ENCODE measurements at regions not wholly inside any gene's neighbourhood (a gene's known extent, or its start where the extent isn't known, plus 50 kb on each side); places are given as distances from the start of the nearest gene placed in this dataset.
"Not testable (repeated sequence)": the region's sequence is repeated elsewhere in the genome, so short reads cannot be mapped to it uniquely, and the experiment has no call there.

GRCh38 chr15:77836906-77837648 is 204.4 kb upstream of the LINGO1 start:
- Mint-ChIP-seq H3K36me3 (no peaks in the 10 kb centered on the region), H3K27ac (no peak overlapping the region), H3K4me3 (no peak overlapping the region), H3K4me1 (no peaks in the 10 kb centered on the region), H3K27me3 (peaks cover 59% of the 10 kb centered on the region), H3K9me3 (no peaks in the 10 kb centered on the region)
- no peak for ATAC-seq

GRCh38 chr15:77836121-77836692 is 203.5 kb upstream of the LINGO1 start:
- no peaks in the 10 kb centered on the region for H3K4me1 Mint-ChIP-seq
- peaks cover 67% of the 10 kb centered on the region for H3K27me3 Mint-ChIP-seq
- no peaks in the 10 kb centered on the region for H3K36me3 Mint-ChIP-seq
- no peaks in the 10 kb centered on the region for H3K9me3 Mint-ChIP-seq
- no peak overlapping the region for H3K4me3 Mint-ChIP-seq
- no peak for ATAC-seq
- H3K27ac Mint-ChIP-seq, result no peak overlapping the region

GRCh38 chr15:77834276-77834990 is 201.7 kb upstream of the LINGO1 start:
- Mint-ChIP-seq H3K27me3 (peaks cover 50% of the 10 kb centered on the region), H3K4me3 (no peak overlapping the region), H3K36me3 (no peaks in the 10 kb centered on the region), H3K4me1 (no peaks in the 10 kb centered on the region), H3K27ac (no peak overlapping the region), H3K9me3 (no peaks in the 10 kb centered on the region)
- ATAC-seq, result no peak

DNA sequence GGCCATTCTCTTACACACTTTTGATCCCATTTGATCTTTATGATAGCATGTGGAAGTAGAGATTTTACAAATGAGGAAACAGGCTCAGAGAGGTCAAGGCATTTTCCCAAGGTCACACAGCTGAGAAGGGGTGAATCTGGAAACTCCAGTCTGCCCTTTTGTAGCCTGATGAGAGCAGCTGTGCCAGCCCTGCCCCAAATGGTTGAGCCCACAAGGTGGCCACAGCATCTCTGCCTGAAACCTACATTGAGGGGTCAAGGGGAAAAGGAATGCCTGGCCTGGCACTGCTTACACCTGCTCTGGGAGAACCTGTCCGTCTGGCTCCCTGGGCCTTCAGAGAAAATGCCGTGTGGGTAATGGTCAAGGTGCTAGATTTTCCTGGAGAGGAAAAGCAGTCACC is 200.2 kb upstream of the LINGO1 start:
- Mint-ChIP-seq H3K27me3 (peaks cover 48% of the 10 kb centered on the region), H3K4me1 (no peaks in the 10 kb centered on the region), H3K36me3 (no peaks in the 10 kb centered on the region), H3K9me3 (no peaks in the 10 kb centered on the region), H3K27ac (no peak overlapping the region), H3K4me3 (no peak overlapping the region)
- no peak for ATAC-seq

GRCh38 chr15:77831986-77832385 is 199.3 kb upstream of the LINGO1 start:
- H3K4me3 Mint-ChIP-seq, result no peak overlapping the region
- H3K27ac Mint-ChIP-seq, result no peak overlapping the region
- no peaks in the 10 kb centered on the region for H3K36me3 Mint-ChIP-seq
- peaks cover 39% of the 10 kb centered on the region for H3K27me3 Mint-ChIP-seq
- H3K4me1 Mint-ChIP-seq, result no peaks in the 10 kb centered on the region
- no peaks in the 10 kb centered on the region for H3K9me3 Mint-ChIP-seq
- no peak for ATAC-seq

DNA sequence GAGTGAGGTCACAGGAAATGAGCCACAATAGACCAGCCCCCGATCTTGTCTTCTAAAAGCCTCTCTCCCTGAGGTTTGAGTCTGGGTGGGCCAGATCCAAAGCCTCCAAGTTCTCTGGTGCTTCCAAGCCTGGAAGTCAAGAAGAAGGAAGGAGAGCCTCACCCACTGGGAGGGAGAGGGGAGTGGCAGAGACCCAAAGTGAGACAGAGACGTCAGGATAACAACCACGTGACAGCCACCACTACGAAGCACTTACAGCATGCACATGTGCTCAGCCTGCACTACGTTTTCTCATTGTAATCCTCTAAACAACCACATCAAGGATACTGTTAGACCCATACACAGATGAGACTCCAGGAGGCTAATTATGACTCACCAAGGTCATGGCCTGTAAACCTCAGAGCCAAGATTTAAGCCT is 197.3 kb upstream of the LINGO1 start:
- no peak overlapping the region for H3K4me3 Mint-ChIP-seq
- no peaks in the 10 kb centered on the region for H3K36me3 Mint-ChIP-seq
- no peaks in the 10 kb centered on the region for H3K9me3 Mint-ChIP-seq
- no peak overlapping the region for H3K27ac Mint-ChIP-seq
- no peaks in the 10 kb centered on the region for H3K4me1 Mint-ChIP-seq
- peaks cover 45% of the 10 kb centered on the region for H3K27me3 Mint-ChIP-seq
- ATAC-seq, result no peak

DNA sequence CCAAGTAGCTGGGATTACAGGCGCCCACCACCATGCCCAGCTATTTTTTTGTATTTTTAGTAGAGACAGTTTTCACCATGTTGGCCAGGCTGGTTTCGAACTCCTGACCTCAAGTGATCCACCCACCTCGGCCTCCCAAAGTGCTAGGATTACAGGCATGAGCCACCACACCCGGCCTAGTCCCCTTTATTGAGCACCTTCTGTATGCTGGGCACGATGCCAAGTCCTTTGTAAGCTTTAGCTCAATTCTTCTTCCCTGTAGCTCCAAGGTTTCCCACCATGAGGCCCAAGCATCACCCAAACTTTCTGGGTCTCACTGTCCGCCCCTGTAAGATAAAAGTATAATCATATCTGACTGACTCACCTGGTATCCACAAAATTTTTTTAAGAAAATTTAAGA is 196.6 kb upstream of the LINGO1 start:
- H3K4me3 Mint-ChIP-seq, H3K4me1 Mint-ChIP-seq, H3K27ac Mint-ChIP-seq, H3K36me3 Mint-ChIP-seq, ATAC-seq, H3K9me3 Mint-ChIP-seq: not testable (repeated sequence)
- H3K27me3 Mint-ChIP-seq, result peaks cover 46% of the 10 kb centered on the region

DNA sequence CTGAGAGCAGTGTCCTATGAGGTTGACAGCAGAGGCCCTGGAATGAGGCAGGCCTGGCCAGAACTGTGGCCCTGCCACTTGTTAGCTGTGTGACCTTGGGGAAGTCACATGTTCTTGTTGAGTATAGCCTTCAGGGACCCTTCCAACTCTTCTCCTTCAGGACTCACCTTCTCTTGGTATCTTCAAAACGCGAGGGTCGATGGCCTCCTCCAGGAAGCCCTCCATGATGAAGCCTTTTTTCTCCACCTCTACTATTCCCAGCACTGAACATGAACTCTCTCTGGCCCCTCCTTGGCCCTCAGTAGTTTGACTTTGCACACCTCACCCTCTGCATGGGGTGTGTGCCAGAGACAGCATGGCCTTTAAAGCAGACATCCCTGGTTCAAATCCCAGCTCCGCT is 195.1 kb upstream of the LINGO1 start:
- H3K4me3 Mint-ChIP-seq, result no peak overlapping the region
- H3K9me3 Mint-ChIP-seq, result no peaks in the 10 kb centered on the region
- no peaks in the 10 kb centered on the region for H3K4me1 Mint-ChIP-seq
- no peak for ATAC-seq
- no peak overlapping the region for H3K27ac Mint-ChIP-seq
- no peaks in the 10 kb centered on the region for H3K36me3 Mint-ChIP-seq
- peaks cover 35% of the 10 kb centered on the region for H3K27me3 Mint-ChIP-seq

DNA sequence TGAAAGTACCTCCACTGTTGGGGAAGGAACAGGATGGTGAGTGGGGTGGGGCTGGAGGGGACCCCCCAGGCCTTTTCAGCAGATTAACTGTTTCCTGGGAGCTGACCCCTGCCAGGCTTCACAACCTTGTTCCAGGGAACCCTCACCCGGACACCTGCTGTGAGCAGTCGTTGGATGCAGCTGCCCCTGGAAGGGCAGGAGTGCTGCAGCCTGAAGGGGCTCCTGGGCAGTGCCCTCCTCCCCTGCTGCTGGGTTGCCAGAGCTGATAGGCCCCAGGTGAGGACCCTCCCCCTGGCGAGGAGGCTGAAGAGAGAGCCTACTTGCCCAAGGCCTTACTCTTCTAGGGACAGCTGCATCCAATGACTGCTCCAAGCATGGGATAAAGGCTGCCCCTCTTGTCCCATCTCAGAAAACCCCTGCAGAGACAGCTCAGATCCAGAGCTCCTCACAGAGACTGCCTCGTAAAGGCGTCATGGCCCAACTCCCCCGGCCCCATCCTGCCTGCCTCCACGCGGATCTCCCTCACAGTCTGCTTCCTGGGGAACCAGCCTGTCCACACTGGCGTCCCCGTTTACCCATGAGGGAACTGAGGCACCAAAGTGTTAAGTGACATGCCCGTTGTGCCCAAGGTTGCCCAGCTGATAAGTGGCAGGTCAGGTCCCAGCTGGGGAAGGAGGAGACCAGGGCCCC is 193.4 kb upstream of the LINGO1 start:
- no peak overlapping the region for H3K4me3 Mint-ChIP-seq
- H3K4me1 Mint-ChIP-seq, result peaks cover under 1% of the 10 kb centered on the region
- peaks cover 34% of the 10 kb centered on the region for H3K27me3 Mint-ChIP-seq
- H3K36me3 Mint-ChIP-seq, result no peaks in the 10 kb centered on the region
- H3K27ac Mint-ChIP-seq, result no peak overlapping the region
- no peak for ATAC-seq
- no peaks in the 10 kb centered on the region for H3K9me3 Mint-ChIP-seq

DNA sequence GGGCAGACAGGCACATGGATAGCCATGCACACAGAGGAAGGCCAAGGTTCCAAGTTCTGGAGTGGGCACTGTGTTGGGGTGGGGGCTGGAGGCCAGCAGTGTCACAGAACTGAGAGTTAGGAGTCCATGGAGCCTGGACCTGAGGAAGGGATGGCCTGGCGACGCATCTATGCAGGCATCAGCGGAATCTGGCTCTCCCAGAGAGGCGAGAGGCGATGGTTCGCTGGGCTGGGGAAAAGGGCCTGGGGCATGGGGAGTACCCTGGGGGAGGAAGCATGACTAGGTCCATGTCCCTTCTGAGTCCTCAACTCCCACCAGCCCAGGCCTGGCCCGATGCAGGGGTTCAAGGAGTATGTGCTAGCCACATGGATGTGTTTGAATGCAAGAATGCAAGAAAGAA is 192.8 kb upstream of the LINGO1 start:
- H3K27ac Mint-ChIP-seq, result no peak overlapping the region
- H3K9me3 Mint-ChIP-seq, result no peaks in the 10 kb centered on the region
- no peaks in the 10 kb centered on the region for H3K36me3 Mint-ChIP-seq
- no peak for ATAC-seq
- H3K4me3 Mint-ChIP-seq, result no peak overlapping the region
- H3K4me1 Mint-ChIP-seq, result peaks cover 7% of the 10 kb centered on the region
- H3K27me3 Mint-ChIP-seq, result peaks cover 40% of the 10 kb centered on the region

DNA sequence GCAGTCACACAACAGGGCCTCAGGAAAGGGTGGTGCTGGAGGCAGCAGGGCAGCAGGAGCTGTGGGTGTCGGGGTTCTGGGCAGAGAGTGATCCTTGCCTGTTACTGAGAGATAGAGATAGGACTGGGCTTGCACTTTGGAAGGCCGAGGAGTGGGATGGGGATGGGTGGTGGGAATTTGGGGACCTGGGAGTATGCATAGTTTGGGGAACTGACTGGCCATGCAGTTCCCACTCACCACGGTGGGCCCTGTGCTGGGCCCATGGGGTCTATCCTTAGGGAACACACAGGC is 192.5 kb upstream of the LINGO1 start:
- Mint-ChIP-seq H3K4me3 (no peak overlapping the region), H3K27me3 (peaks cover 43% of the 10 kb centered on the region), H3K9me3 (no peaks in the 10 kb centered on the region), H3K4me1 (peaks cover 8% of the 10 kb centered on the region), H3K27ac (no peak overlapping the region), H3K36me3 (no peaks in the 10 kb centered on the region)
- ATAC-seq, result no peak

DNA sequence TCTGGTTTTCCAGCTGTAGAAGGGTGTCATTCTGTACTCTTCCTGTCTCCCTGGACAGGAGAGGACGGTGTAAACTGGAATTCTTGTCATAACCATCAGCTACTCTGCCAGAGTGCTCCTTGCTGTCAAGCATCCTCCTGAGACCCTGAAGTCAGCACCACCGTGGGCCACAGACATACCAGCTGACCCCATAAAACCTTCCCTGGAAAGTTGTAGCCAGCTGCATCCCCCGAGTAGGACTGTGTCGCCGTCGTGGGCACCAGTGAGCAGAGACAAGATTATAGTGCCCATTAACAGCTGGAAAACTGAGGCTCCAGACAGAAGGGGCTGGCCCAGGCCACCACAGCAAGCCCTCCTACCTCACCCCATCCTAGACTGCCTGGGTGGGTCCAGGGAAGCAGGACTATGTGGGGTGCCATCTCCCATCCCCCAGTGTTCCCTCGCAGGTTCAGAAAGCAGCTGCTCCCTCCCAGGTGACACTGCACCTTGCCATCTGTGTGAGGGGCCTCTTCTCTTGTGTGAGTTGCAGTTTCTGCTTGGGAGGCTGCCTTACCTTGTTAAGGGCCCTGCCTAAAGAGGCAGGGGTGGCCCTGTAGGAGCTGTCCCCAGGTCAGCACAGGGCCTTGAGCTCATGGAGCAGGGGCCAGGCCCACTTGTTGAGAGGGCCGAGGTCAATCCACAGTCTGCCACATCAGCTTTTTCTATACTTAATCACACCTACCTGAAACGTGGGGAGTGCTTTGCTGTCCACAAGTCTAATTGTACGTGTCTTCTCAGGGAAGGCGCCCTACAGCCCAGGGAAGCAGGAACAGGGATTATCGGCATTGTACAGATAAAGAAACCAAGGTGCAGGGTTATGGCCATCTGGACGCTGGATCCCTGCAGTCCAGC is 191.9 kb upstream of the LINGO1 start:
- H3K27ac Mint-ChIP-seq, result no peak overlapping the region
- H3K4me3 Mint-ChIP-seq, result no peak overlapping the region
- no peak for ATAC-seq
- no peaks in the 10 kb centered on the region for H3K9me3 Mint-ChIP-seq
- no peaks in the 10 kb centered on the region for H3K36me3 Mint-ChIP-seq
- peaks cover 43% of the 10 kb centered on the region for H3K27me3 Mint-ChIP-seq
- peaks cover 8% of the 10 kb centered on the region for H3K4me1 Mint-ChIP-seq

GRCh38 chr15:77823736-77824135 is 191.0 kb upstream of the LINGO1 start:
- Mint-ChIP-seq H3K36me3 (no peaks in the 10 kb centered on the region), H3K4me3 (no peak overlapping the region), H3K27me3 (peaks cover 43% of the 10 kb centered on the region), H3K27ac (no peak overlapping the region), H3K4me1 (peaks cover 8% of the 10 kb centered on the region), H3K9me3 (no peaks in the 10 kb centered on the region)
- no peak for ATAC-seq

GRCh38 chr15:77822631-77823230 is 190.0 kb upstream of the LINGO1 start:
- H3K27ac Mint-ChIP-seq, result no peak overlapping the region
- H3K36me3 Mint-ChIP-seq, result no peaks in the 10 kb centered on the region
- peaks cover 51% of the 10 kb centered on the region for H3K27me3 Mint-ChIP-seq
- H3K9me3 Mint-ChIP-seq, result no peaks in the 10 kb centered on the region
- H3K4me1 Mint-ChIP-seq, result peaks cover 8% of the 10 kb centered on the region
- no peak overlapping the region for H3K4me3 Mint-ChIP-seq
- ATAC-seq, result no peak

GRCh38 chr15:77821959-77822256 is 189.2 kb upstream of the LINGO1 start:
- Mint-ChIP-seq H3K27ac (no peak overlapping the region), H3K4me3 (no peak overlapping the region), H3K9me3 (no peaks in the 10 kb centered on the region), H3K36me3 (no peaks in the 10 kb centered on the region), H3K4me1 (peaks cover 8% of the 10 kb centered on the region), H3K27me3 (peaks cover 59% of the 10 kb centered on the region)
- ATAC-seq, result no peak

All from stimulated activated memory B cell treated with anti-CD40 and anti-IgM and Interleukin-4, amounts not matched to agents 10 μg/mL and 1 μg/mL and 100 μg/mL, for 72 hours (primary cell).